COLO668 (cell line): ENCODE measurements at regions not wholly inside any gene's neighbourhood (a gene's known extent, or its start where the extent isn't known, plus 50 kb on each side); places are given as distances from the start of the nearest gene placed in this dataset.
"Not testable (repeated sequence)": the region's sequence is repeated elsewhere in the genome, so short reads cannot be mapped to it uniquely, and the experiment has no call there.

Source experiments
- DNase-seq: peaks from one replicate; lab custom pipeline; 2025; ENCODE audit not compliant: unreplicated experiment; lab: John Stamatoyannopoulos, UW

- no peak for DNase-seq
Observed at GRCh38 chr9:117775591-117775990, 71.4 kb downstream of the TLR4 start.

GRCh38 chr9:117777823-117778222 is 73.6 kb downstream of the TLR4 start:
- DNase-seq = no peak

- no peak for DNase-seq
Observed at GRCh38 chr9:117779760-117780159, 75.6 kb downstream of the TLR4 start.

- DNase-seq = peak; percentile 77
Observed at GRCh38 chr9:117782931-117783788, 79.0 kb downstream of the TLR4 start.

GRCh38 chr9:117783828-117784227 is 79.6 kb downstream of the TLR4 start:
- no peak for DNase-seq

- DNase-seq = no peak
Observed at GRCh38 chr9:117784996-117785395, 80.8 kb downstream of the TLR4 start.

GRCh38 chr9:117787746-117788145 is 83.5 kb downstream of the TLR4 start:
- DNase-seq = no peak

GRCh38 chr9:117795271-117795670 is 91.1 kb downstream of the TLR4 start:
- DNase-seq = no peak

- no peak for DNase-seq
Observed at GRCh38 chr9:117796681-117797080, 92.5 kb downstream of the TLR4 start.

GRCh38 chr9:117800389-117800788 is 96.2 kb downstream of the TLR4 start:
- no peak for DNase-seq

GRCh38 chr9:117809751-117810150 is 105.5 kb downstream of the TLR4 start:
- no peak for DNase-seq

GRCh38 chr9:117815315-117815714 is 111.1 kb downstream of the TLR4 start:
- DNase-seq = no peak

GRCh38 chr9:117815948-117816347 is 111.7 kb downstream of the TLR4 start:
- DNase-seq = no peak

GRCh38 chr9:117821954-117822353 is 117.8 kb downstream of the TLR4 start:
- DNase-seq = no peak

GRCh38 chr9:117823576-117823975 is 119.4 kb downstream of the TLR4 start:
- no peak for DNase-seq

- DNase-seq = no peak
Observed at GRCh38 chr9:117825609-117826347, 121.6 kb downstream of the TLR4 start.

GRCh38 chr9:117826837-117827236 is 122.6 kb downstream of the TLR4 start:
- DNase-seq = no peak

- DNase-seq = no peak
Observed at GRCh38 chr9:117827456-117827855, 123.3 kb downstream of the TLR4 start.

- no peak for DNase-seq
Observed at GRCh38 chr9:117828466-117828865, 124.3 kb downstream of the TLR4 start.

- DNase-seq = no peak
Observed at GRCh38 chr9:117835798-117836197, 131.6 kb downstream of the TLR4 start.

GRCh38 chr9:117839862-117840261 is 135.7 kb downstream of the TLR4 start:
- DNase-seq = no peak

GRCh38 chr9:117851836-117852461 is 147.7 kb downstream of the TLR4 start:
- not testable (repeated sequence) for DNase-seq
